Astrocyte of the spinal cord (primary cell): ENCODE measurements at regions not wholly inside any gene's neighbourhood (a gene's known extent, or its start where the extent isn't known, plus 50 kb on each side); places are given as distances from the start of the nearest gene placed in this dataset.

Experiments
- DNase-seq: peaks from one replicate; pipeline ENCODE4 v3.0.0; 2011; ENCODE audit warnings: low read depth, low spot score
- H3K4me3 ChIP-seq: 2 replicates; pipeline ENCODE4 v1.5.1; 2011; ENCODE audit warnings: low read depth, mild to moderate bottlenecking, low read length, moderate library complexity
- in situ Hi-C: cut with HindIII; loops from 2 replicates; pipeline ENCODE4 v1.10.0; 2017; ENCODE audit warnings: low sequenced_read_pairs
- TF ChIP-seq, protein P1 (sequence below): IDR thresholded peaks from 2 replicates; pipeline ENCODE4 v1.5.1; 2012; ENCODE audit warnings: low read depth, mild to moderate bottlenecking, low read length, inconsistent platforms

GRCh38 chr10:42998481-42999384 lies 78.1 kb upstream of the RET start:
- TF ChIP-seq, protein P1, sequence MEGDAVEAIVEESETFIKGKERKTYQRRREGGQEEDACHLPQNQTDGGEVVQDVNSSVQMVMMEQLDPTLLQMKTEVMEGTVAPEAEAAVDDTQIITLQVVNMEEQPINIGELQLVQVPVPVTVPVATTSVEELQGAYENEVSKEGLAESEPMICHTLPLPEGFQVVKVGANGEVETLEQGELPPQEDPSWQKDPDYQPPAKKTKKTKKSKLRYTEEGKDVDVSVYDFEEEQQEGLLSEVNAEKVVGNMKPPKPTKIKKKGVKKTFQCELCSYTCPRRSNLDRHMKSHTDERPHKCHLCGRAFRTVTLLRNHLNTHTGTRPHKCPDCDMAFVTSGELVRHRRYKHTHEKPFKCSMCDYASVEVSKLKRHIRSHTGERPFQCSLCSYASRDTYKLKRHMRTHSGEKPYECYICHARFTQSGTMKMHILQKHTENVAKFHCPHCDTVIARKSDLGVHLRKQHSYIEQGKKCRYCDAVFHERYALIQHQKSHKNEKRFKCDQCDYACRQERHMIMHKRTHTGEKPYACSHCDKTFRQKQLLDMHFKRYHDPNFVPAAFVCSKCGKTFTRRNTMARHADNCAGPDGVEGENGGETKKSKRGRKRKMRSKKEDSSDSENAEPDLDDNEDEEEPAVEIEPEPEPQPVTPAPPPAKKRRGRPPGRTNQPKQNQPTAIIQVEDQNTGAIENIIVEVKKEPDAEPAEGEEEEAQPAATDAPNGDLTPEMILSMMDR: no peak
- no peak overlapping the region for H3K4me3 ChIP-seq
- in situ Hi-C loops: no loop called here
- DNase-seq: no peak

DNA sequence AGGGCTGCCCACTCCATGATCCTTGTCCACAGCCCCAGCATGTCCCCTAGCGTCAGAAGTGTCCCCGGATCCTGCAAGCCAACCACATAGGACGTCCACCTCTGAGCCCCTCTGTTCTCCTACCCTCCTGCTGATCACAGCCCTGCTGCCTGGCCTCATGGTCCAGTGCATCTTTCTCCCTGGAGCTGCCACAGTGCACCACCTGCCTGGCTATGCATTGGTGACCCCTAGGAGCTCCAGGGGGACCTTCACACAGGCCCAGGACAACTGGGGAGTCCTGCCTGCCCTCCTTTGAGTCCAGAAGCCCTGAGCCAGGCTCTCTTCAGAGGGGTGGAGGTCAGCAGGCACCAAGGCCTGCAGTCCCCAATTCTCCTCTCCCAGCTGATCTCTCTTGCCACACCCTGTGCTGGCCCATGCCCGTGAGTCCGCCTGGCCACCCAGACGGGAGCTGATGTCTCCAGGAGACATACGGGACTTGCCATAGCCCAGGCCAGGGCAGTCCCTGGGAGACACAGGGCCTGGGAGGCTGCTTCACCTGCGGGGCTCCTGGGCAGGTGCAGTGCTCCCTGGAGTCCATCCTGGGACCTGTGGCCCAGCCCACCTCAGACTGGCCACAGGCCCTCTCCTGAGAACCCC lies 77.4 kb upstream of the RET start:
- in situ Hi-C loops: no loop called here
- no peak for DNase-seq
- TF ChIP-seq, protein P1: no peak
- H3K4me3 ChIP-seq: no peak overlapping the region

GRCh38 chr10:43000021-43000411 lies 76.9 kb upstream of the RET start:
- TF ChIP-seq, protein P1: no peak

DNA sequence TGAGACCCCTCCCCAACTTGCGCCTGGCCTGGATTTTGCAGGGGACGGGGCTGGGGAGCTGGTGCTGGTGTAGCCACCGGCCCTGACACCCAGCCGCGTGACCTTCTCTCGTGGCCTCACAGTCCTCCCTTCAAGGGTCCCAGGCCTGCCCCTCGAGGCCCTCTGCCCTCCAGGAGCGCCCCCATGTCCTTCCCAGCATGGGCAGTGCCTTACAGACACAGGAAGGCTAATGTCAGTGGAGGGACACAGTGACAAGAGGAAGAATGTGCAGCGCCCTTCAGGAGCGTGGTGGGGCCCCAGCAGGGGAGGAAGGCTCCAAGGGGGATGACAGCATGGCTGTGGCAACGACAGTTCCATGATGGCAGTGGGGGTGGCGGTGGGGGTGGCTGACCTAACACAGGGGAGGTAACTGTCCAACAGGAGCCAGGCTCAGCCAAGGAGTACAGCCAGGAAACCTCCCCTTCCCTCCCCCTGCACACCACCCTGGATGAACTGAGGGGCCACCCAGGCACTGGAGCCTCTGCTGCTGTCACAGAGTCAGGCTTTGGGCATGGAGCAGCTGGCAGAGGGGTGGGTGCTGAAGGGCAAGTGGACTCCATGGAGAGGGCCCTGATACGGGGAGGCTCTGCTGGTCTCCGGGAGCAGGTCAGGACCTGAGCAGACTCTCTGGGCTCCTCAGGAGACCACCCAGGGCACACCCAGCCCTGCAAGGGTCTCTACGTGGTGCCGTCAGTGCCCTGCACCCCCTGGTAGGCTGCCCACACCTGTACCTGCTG lies 76.0 kb upstream of the RET start:
- TF ChIP-seq, protein P1: no peak
- no peak overlapping the region for H3K4me3 ChIP-seq
- no peak for DNase-seq
- in situ Hi-C loops: no loop called here

More at GRCh38 chr10:43000021-43000411, 76.9 kb upstream of the RET start:
- DNase-seq: no peak
- H3K4me3 ChIP-seq: no peak overlapping the region
- in situ Hi-C loops: no loop called here

GRCh38 chr10:43001427-43001795 lies 75.5 kb upstream of the RET start:
- TF ChIP-seq, protein P1: no peak
- DNase-seq: no peak
- in situ Hi-C loops: no loop called here
- H3K4me3 ChIP-seq: no peak overlapping the region

- in situ Hi-C loops: no loop called here
- H3K4me3 ChIP-seq: no peak overlapping the region
- DNase-seq: no peak
- TF ChIP-seq, protein P1: no peak
Measured at GRCh38 chr10:43002596-43002995, 74.3 kb upstream of the RET start.
